Liver (tissue), 8 donors: ENCODE measurements at regions not wholly inside any gene's neighbourhood (a gene's known extent, or its start where the extent isn't known, plus 50 kb on each side); places are given as distances from the start of the nearest gene placed in this dataset.

Experiments used
- DNase-seq: peaks from one replicate; pipeline ENCODE4 v3.0.0-alpha.2; 2017; ENCODE audit warnings: low spot score
- H3K27ac ChIP-seq, 2 donors: one replicate each; pipeline ENCODE4 v1.7.0; 2013; ENCODE audit warnings: inconsistent platforms in 2 of 2, low read length in 2 of 2, control low read depth in 1 of 2, low read depth in 1 of 2, mild to moderate bottlenecking in 1 of 2
- H3K27me3 ChIP-seq, 4 donors: one replicate each; pipeline versions ENCODE4 v1.6.1 to v1.7.0; 2013; ENCODE audit warnings: low read length in 3 of 4, inconsistent platforms in 1 of 4, mild to moderate bottlenecking in 1 of 4, moderate library complexity in 1 of 4; ENCODE audit not compliant: control insufficient read depth in 4 of 4, insufficient read depth in 4 of 4
- H3K36me3 ChIP-seq, 4 donors: one replicate each; pipeline versions ENCODE4 v1.6.1 to v1.7.0; 2013; ENCODE audit warnings: low read length in 3 of 4, mild to moderate bottlenecking in 3 of 4, low read depth in 1 of 4, moderate library complexity in 1 of 4; ENCODE audit not compliant: control insufficient read depth in 4 of 4, insufficient read depth in 3 of 4
- H3K4me1 ChIP-seq, 4 donors: one replicate each; pipeline versions ENCODE4 v1.6.1 to v1.7.0; 2013; ENCODE audit warnings: low read length in 3 of 4, mild to moderate bottlenecking in 3 of 4, moderate library complexity in 1 of 4; ENCODE audit not compliant: control insufficient read depth in 4 of 4, insufficient read depth in 4 of 4
- H3K4me3 ChIP-seq, 3 donors: one replicate each; pipeline versions ENCODE4 v1.6.1 to v1.7.0; 2013; ENCODE audit warnings: low read length in 3 of 3, control low read depth in 1 of 3, low read depth in 1 of 3, mild to moderate bottlenecking in 1 of 3
- H3K9ac ChIP-seq, 2 donors: one replicate each; pipeline ENCODE4 v1.7.0; 2013; ENCODE audit warnings: low read length in 2 of 2, mild to moderate bottlenecking in 2 of 2, moderate library complexity in 2 of 2, control low read depth in 1 of 2, low read depth in 1 of 2
- H3K9me3 ChIP-seq, 4 donors: one replicate each; pipeline versions ENCODE4 v1.6.1 to v1.7.0; 2013; ENCODE audit warnings: low read length in 3 of 4; ENCODE audit not compliant: control insufficient read depth in 4 of 4
- ATF3 ChIP-seq: IDR thresholded peaks from 2 replicates; pipeline ENCODE4 v1.6.1; 2016; ENCODE audit warnings: antibody characterized with exemption
- CTCF ChIP-seq: fragments of 150-350 bp; IDR thresholded peaks from 2 replicates; pipeline ENCODE4 v1.5.1; 2017; ENCODE audit warnings: improper control_type of control experiment, low read depth, low read length; ENCODE audit not compliant: missing input control
- EGR1 ChIP-seq, 2 donors: IDR thresholded peaks; 2 replicates each; pipeline ENCODE4 v1.6.1; 2016 to 2018; ENCODE audit warnings: antibody characterized with exemption in 2 of 2, low read depth in 2 of 2
- FOXA1 ChIP-seq: IDR thresholded peaks from 2 replicates; pipeline ENCODE4 v1.6.1; 2016; ENCODE audit warnings: antibody characterized with exemption
- FOXA2 ChIP-seq: IDR thresholded peaks from 2 replicates; pipeline ENCODE4 v1.6.1; 2016; ENCODE audit warnings: antibody characterized with exemption
- GABPA ChIP-seq, 2 donors: IDR thresholded peaks in 1 of 2; conservative IDR thresholded peaks in 1 of 2; 2 replicates each; pipeline ENCODE4 v1.6.1; 2016; ENCODE audit warnings: antibody characterized with exemption in 2 of 2, mild to moderate bottlenecking in 1 of 2, moderate library complexity in 1 of 2
- HNF4A ChIP-seq, 2 donors: conservative IDR thresholded peaks; 2 replicates each; pipeline ENCODE4 v1.6.1; 2016; ENCODE audit warnings: antibody characterized with exemption in 2 of 2, mild to moderate bottlenecking in 2 of 2
- HNF4G ChIP-seq: IDR thresholded peaks from 2 replicates; pipeline ENCODE4 v1.6.1; 2016; ENCODE audit warnings: antibody characterized with exemption
- JUND ChIP-seq, 2 donors: IDR thresholded peaks; 2 replicates each; pipeline ENCODE4 v1.6.1; 2016; ENCODE audit warnings: antibody characterized with exemption in 2 of 2
- MAX ChIP-seq: IDR thresholded peaks from 2 replicates; pipeline ENCODE4 v1.6.1; 2016; ENCODE audit warnings: antibody characterized with exemption
- REST ChIP-seq: IDR thresholded peaks from 2 replicates; pipeline ENCODE4 v1.6.1; 2016; ENCODE audit warnings: antibody characterized with exemption, mild to moderate bottlenecking
- RXRA ChIP-seq, 2 donors: IDR thresholded peaks; 2 replicates each; pipeline ENCODE4 v1.6.1; 2017 to 2018; ENCODE audit warnings: antibody characterized with exemption in 2 of 2, mild to moderate bottlenecking in 1 of 2
- SP1 ChIP-seq: IDR thresholded peaks from 2 replicates; pipeline ENCODE4 v1.6.1; 2018; ENCODE audit warnings: antibody characterized with exemption, mild to moderate bottlenecking
- ZBTB33 ChIP-seq: IDR thresholded peaks from 2 replicates; pipeline ENCODE4 v1.6.1; 2016; ENCODE audit warnings: antibody characterized with exemption
- WGBS: extraction: QIAGEN DNeasy Blood & Tissue Kit; methylation state at CpG from one replicate; pipeline ENCODE4 v1.1.7; 2013; 5-methylcytosine and 5-hydroxymethylcytosine counted together
- donor health status: healthy.
- donor health status: healthy.
- donor health status: healthy.
- donor health status: healthy.
- donor health status: healthy.

- Histone ChIP-seq H3K9ac (no peak overlapping the region), H3K27ac (no peak overlapping the region), H3K4me3 (no peak overlapping the region), H3K4me1 (no peaks in the 10 kb centered on the region), H3K9me3 (no peaks in the 10 kb centered on the region), H3K27me3 (no peaks in the 10 kb centered on the region), H3K36me3 (no peaks in the 10 kb centered on the region)
- TF ChIP-seq REST = no peak
- TF ChIP-seq ATF3 = no peak
- no peak for TF ChIP-seq CTCF
- no peak for TF ChIP-seq SP1
- TF ChIP-seq GABPA (IDR thresholded peaks at IDR 0.05 in 1 of 2, conservative IDR thresholded peaks at IDR 0.05 in 1 of 2) = no peak
- no peak for TF ChIP-seq FOXA1
- TF ChIP-seq HNF4G = no peak
- TF ChIP-seq ZBTB33 = no peak
- TF ChIP-seq RXRA (IDR thresholded peaks at IDR 0.05) = no peak
- no peak for DNase-seq
- 56% methylated on average over 3 of the region's 3 CpGs for WGBS
Measured at GRCh38 chr4:148883891-148884290, 441.7 kb upstream of the NR3C2 start.

GRCh38 chr4:148883435-148883834 lies 441.2 kb upstream of the NR3C2 start:
- Histone ChIP-seq H3K27me3 (no peaks in the 10 kb centered on the region), H3K36me3 (no peaks in the 10 kb centered on the region), H3K4me1 (no peaks in the 10 kb centered on the region), H3K9me3 (no peaks in the 10 kb centered on the region), H3K4me3 (no peak overlapping the region), H3K27ac (no peak overlapping the region), H3K9ac (no peak overlapping the region)
- 84% methylated on average over 1 of the region's 1 CpG for WGBS
- no peak for DNase-seq
- no peak for TF ChIP-seq EGR1 (IDR thresholded peaks at IDR 0.05; ENCODE audit: low read depth in 2 of 2)
- no peak for TF ChIP-seq FOXA2
- no peak for TF ChIP-seq ATF3
- TF ChIP-seq JUND (IDR thresholded peaks at IDR 0.05) = no peak
- TF ChIP-seq HNF4A (conservative IDR thresholded peaks at IDR 0.05) = no peak
- TF ChIP-seq RXRA (IDR thresholded peaks at IDR 0.05) = no peak
- no peak for TF ChIP-seq FOXA1
- no peak for TF ChIP-seq SP1
- no peak for TF ChIP-seq MAX
